GM21390 (cell line): ENCODE measurements at regions not wholly inside any gene's neighbourhood (a gene's known extent, or its start where the extent isn't known, plus 50 kb on each side); places are given as distances from the start of the nearest gene placed in this dataset.

Source experiments
- ATAC-seq: cut with Tn5 transposase; IDR thresholded peaks from one replicate; pipeline ENCODE4 v1.9.1; 2021; ENCODE audit not compliant: unreplicated experiment

- ATAC-seq, result no peak
Observed at GRCh38 chr2:21916934-21917522, 793.3 kb downstream of the TDRD15 start.

- ATAC-seq, result no peak
Observed at GRCh38 chr2:21920721-21921120, 797.0 kb downstream of the TDRD15 start.

- ATAC-seq, result peak; percentile 88
Observed at GRCh38 chr2:21924640-21925285, 801.0 kb downstream of the TDRD15 start.

- ATAC-seq, result no peak
Observed at GRCh38 chr2:21928292-21928691, 804.5 kb downstream of the TDRD15 start.

GRCh38 chr2:21930226-21930625 is 806.5 kb downstream of the TDRD15 start:
- no peak for ATAC-seq

GRCh38 chr2:21939967-21940366 is 816.2 kb downstream of the TDRD15 start:
- no peak for ATAC-seq

GRCh38 chr2:21944536-21944935 is 820.8 kb downstream of the TDRD15 start:
- no peak for ATAC-seq

- no peak for ATAC-seq
Observed at GRCh38 chr2:21945658-21946057, 821.9 kb downstream of the TDRD15 start.

GRCh38 chr2:21947046-21947445 is 823.3 kb downstream of the TDRD15 start:
- no peak for ATAC-seq

GRCh38 chr2:21966139-21966538 is 842.4 kb downstream of the TDRD15 start:
- no peak for ATAC-seq

- no peak for ATAC-seq
Observed at GRCh38 chr2:21970971-21971370, 847.2 kb downstream of the TDRD15 start.

GRCh38 chr2:21972586-21972985 is 848.8 kb downstream of the TDRD15 start:
- no peak for ATAC-seq

- ATAC-seq, result no peak
Observed at GRCh38 chr2:21981127-21981526, 857.4 kb downstream of the TDRD15 start.

- ATAC-seq, result no peak
Observed at GRCh38 chr2:21993002-21993401, 869.2 kb downstream of the TDRD15 start.

GRCh38 chr2:21996339-21996738 is 872.6 kb downstream of the TDRD15 start:
- no peak for ATAC-seq

- no peak for ATAC-seq
Observed at GRCh38 chr2:21999522-21999921, 875.8 kb downstream of the TDRD15 start.

GRCh38 chr2:22002066-22002465 is 878.3 kb downstream of the TDRD15 start:
- ATAC-seq, result no peak

GRCh38 chr2:22003270-22003669 is 879.5 kb downstream of the TDRD15 start:
- ATAC-seq, result no peak

- ATAC-seq, result no peak
Observed at GRCh38 chr2:22011048-22011447, 887.3 kb downstream of the TDRD15 start.

- no peak for ATAC-seq
Observed at GRCh38 chr2:22020091-22020742, 896.4 kb downstream of the TDRD15 start.

GRCh38 chr2:22027345-22028005 is 903.7 kb downstream of the TDRD15 start:
- ATAC-seq, result no peak

- ATAC-seq, result no peak
Observed at GRCh38 chr2:22035361-22035830, 911.6 kb downstream of the TDRD15 start.
